Calu3 (cell line): ENCODE measurements at regions not wholly inside any gene's neighbourhood (a gene's known extent, or its start where the extent isn't known, plus 50 kb on each side); places are given as distances from the start of the nearest gene placed in this dataset.
"Not testable (repeated sequence)": the region's sequence is repeated elsewhere in the genome, so short reads cannot be mapped to it uniquely, and the experiment has no call there.

Experiments
- BruUV-seq: library from RNA; stranded (reverse); fragments of 400-500 nt; replicated peaks from 2 replicates; lab custom pipeline; 2021; lab: Mats Ljungman, UMichigan
- CTCF ChIA-PET: fragments of 300-600 bp; sonication (Branson Sonifier 250); formaldehyde crosslinking; loops from one replicate; lab custom pipeline; 2022; ENCODE audit warnings: antibody characterized with exemption; lab: Charles Lee
- DNase-seq: peaks from one replicate; pipeline ENCODE4 v3.0.0; 2022
- H3K27ac Mint-ChIP-seq: one replicate; pipeline ENCODE4 v1.8.0; 2022; ENCODE audit warnings: mixed read lengths; ENCODE audit not compliant: unreplicated experiment
- H3K27me3 Mint-ChIP-seq: one replicate; pipeline ENCODE4 v1.8.0; 2022; ENCODE audit warnings: mixed read lengths; ENCODE audit not compliant: unreplicated experiment
- H3K36me3 Mint-ChIP-seq: one replicate; pipeline ENCODE4 v1.8.0; 2022; ENCODE audit warnings: mild to moderate bottlenecking, moderate library complexity, mixed read lengths; ENCODE audit not compliant: insufficient read depth, unreplicated experiment
- H3K4me1 Mint-ChIP-seq: one replicate; pipeline ENCODE4 v1.8.0; 2022; ENCODE audit warnings: mild to moderate bottlenecking, low read depth, mixed read lengths; ENCODE audit not compliant: unreplicated experiment
- H3K4me3 Mint-ChIP-seq: one replicate; pipeline ENCODE4 v1.8.0; 2022; ENCODE audit warnings: mild to moderate bottlenecking, low read depth, moderate library complexity, mixed read lengths; ENCODE audit not compliant: unreplicated experiment
- H3K9me3 Mint-ChIP-seq: one replicate; pipeline ENCODE4 v1.8.0; 2022; ENCODE audit warnings: low read depth, mixed read lengths; ENCODE audit not compliant: unreplicated experiment
- intact Hi-C: fragments of 100-400 bp; cut with micrococcal nuclease; formaldehyde crosslinking; loops from one replicate; pipeline ENCODE4 v1.10.0; 2022; ENCODE audit not compliant: unreplicated experiment

DNA sequence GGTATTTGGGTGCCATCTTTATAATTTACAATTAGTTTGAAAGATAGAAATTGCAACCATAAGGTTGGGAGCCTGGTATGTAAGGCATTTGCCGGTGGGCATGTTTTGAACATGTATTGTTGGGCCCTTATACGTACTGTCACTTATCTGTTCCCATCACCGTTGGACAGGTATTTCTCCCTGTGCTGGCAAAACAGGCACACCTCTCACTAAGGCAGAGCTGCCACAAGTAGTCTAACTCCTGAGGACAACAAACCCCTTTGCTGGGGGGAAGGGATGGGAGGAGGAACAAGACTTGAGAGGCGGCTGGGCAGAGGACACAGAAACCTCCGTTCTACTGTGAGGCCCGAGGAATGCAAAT lies 52.0 kb upstream of the NEK3 start:
- H3K4me3 Mint-ChIP-seq, intact Hi-C loops, BruUV-seq, H3K4me1 Mint-ChIP-seq, H3K9me3 Mint-ChIP-seq, DNase-seq, H3K27ac Mint-ChIP-seq, CTCF ChIA-PET, H3K36me3 Mint-ChIP-seq: not testable (repeated sequence)
- H3K27me3 Mint-ChIP-seq = peaks cover 17% of the 10 kb centered on the region

DNA sequence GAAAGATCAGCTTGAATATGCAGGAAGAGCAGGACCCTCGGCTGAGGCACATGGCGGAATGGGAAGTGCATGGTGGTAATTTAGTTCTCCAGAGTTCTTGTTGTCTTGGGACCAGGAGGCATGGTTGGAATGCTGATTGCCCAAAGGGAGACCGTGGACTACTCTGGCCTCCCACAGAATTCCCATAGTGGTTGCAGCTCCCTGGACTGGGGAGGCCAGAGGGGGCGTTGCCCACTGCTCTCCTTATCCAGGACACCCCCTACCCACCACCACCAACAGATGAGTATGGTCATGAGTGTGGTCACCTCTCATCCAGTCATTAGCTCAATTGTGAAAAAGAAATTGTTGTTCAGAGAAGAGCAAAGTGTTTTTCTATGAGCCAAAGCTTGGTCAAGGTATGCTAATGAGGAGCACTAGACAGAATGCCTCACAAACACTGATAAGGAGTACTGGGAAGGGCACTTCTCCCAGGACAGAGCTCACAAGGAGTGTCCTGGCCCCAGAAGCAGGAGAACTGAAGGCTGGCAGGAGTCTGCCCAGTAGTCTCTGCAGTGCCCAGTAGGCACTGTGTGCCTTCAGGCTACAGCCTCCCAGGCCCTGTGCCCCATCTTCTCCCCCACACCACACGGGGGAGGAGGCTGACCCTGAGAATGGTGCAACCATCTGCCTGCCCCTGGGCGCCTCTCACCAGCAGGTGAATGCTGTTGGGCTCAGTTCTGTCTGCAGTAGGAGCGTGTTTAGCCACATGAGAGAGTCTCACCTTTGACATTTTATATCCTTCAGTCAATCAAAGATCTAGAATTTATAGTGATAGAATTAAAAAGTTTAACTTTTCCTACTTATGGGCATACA lies 51.4 kb upstream of the NEK3 start:
- H3K9me3 Mint-ChIP-seq, H3K4me3 Mint-ChIP-seq, DNase-seq, H3K27ac Mint-ChIP-seq, H3K4me1 Mint-ChIP-seq, intact Hi-C loops, H3K36me3 Mint-ChIP-seq, BruUV-seq, CTCF ChIA-PET: not testable (repeated sequence)
- peaks cover 13% of the 10 kb centered on the region for H3K27me3 Mint-ChIP-seq
